GM18909 (cell line): ENCODE measurements at regions not wholly inside any gene's neighbourhood (a gene's known extent, or its start where the extent isn't known, plus 50 kb on each side); places are given as distances from the start of the nearest gene placed in this dataset.

Experiments used
- ATAC-seq: cut with Tn5 transposase; IDR thresholded peaks from one replicate; pipeline ENCODE4 v1.9.1; 2021; ENCODE audit warnings: mild to moderate bottlenecking; ENCODE audit not compliant: unreplicated experiment, poor library complexity

- ATAC-seq: no peak
These were observed 1135.2 kb downstream of the AMY1C start for GRCh38 chr1:104884939-104885338.

- peak; percentile 47 for ATAC-seq
These were observed 1155.6 kb downstream of the AMY1C start for GRCh38 chr1:104905322-104905721.

- no peak for ATAC-seq
These were observed 1156.4 kb downstream of the AMY1C start for GRCh38 chr1:104906141-104906540.

- no peak for ATAC-seq
These were observed 1169.5 kb downstream of the AMY1C start for GRCh38 chr1:104919188-104919587.

- no peak for ATAC-seq
These were observed 1171.8 kb downstream of the AMY1C start for GRCh38 chr1:104921525-104921924.

GRCh38 chr1:104923075-104923474, 1173.4 kb downstream of the AMY1C start:
- ATAC-seq: no peak

- no peak for ATAC-seq
These were observed 1179.6 kb downstream of the AMY1C start for GRCh38 chr1:104929280-104929679.

GRCh38 chr1:104932030-104932915, 1182.6 kb downstream of the AMY1C start:
- peak; percentile 59 for ATAC-seq

GRCh38 chr1:104932949-104933679, 1183.4 kb downstream of the AMY1C start:
- peak; percentile 31 for ATAC-seq

- ATAC-seq: no peak
These were observed 1184.1 kb downstream of the AMY1C start for GRCh38 chr1:104933846-104934245.

GRCh38 chr1:104945406-104945805, 1195.7 kb downstream of the AMY1C start:
- ATAC-seq: no peak

- no peak for ATAC-seq
These were observed 1197.0 kb downstream of the AMY1C start for GRCh38 chr1:104946558-104947210.

- ATAC-seq: no peak
These were observed 1203.9 kb downstream of the AMY1C start for GRCh38 chr1:104953555-104953954.

- ATAC-seq: no peak
These were observed 1223.8 kb downstream of the AMY1C start for GRCh38 chr1:104973516-104973915.

- no peak for ATAC-seq
These were observed 1230.0 kb downstream of the AMY1C start for GRCh38 chr1:104979651-104980050.

- peak; percentile 98 for ATAC-seq
These were observed 1237.5 kb downstream of the AMY1C start for GRCh38 chr1:104987210-104987609.

GRCh38 chr1:104989012-104989411, 1239.3 kb downstream of the AMY1C start:
- no peak for ATAC-seq

GRCh38 chr1:104991702-104992101, 1242.0 kb downstream of the AMY1C start:
- ATAC-seq: no peak

- no peak for ATAC-seq
These were observed 1251.1 kb downstream of the AMY1C start for GRCh38 chr1:105000793-105001192.

- ATAC-seq: no peak
These were observed 1254.8 kb downstream of the AMY1C start for GRCh38 chr1:105004515-105004914.

- ATAC-seq: no peak
These were observed 1256.0 kb downstream of the AMY1C start for GRCh38 chr1:105005594-105006195.
